Testis (tissue), 2 donors: ENCODE measurements at regions not wholly inside any gene's neighbourhood (a gene's known extent, or its start where the extent isn't known, plus 50 kb on each side); places are given as distances from the start of the nearest gene placed in this dataset.

Source experiments
- CTCF ChIP-seq, 3 experiments: fragments of 450-650 bp in 2 of 3; fragments of 200-600 bp in 1 of 3; sonication (generic) in 1 of 3; IDR thresholded peaks; one replicate each; pipeline ENCODE4 v1.5.1; 2016 to 2019; ENCODE audit warnings: antibody characterized with exemption in 3 of 3, mild to moderate bottlenecking in 2 of 3, moderate library complexity in 1 of 3
- POLR2A ChIP-seq: fragments of 450-650 bp; IDR thresholded peaks from one replicate; pipeline ENCODE4 v1.6.1; 2017; ENCODE audit warnings: antibody characterized with exemption, mild to moderate bottlenecking, moderate library complexity

- TF ChIP-seq CTCF (IDR thresholded peaks at IDR 0.05) (no peak), POLR2A (no peak)
Measured at GRCh38 chr10:31134311-31134952, 102.8 kb upstream of the ZNF438 start.
